ENCODE measurements at regions not wholly inside any gene's neighbourhood (a gene's known extent, or its start where the extent isn't known, plus 50 kb on each side); places are given as distances from the start of the nearest gene placed in this dataset.

- WGBS: 42% methylated on average over 5 of the region's 5 CpGs
- Histone ChIP-seq H3K4me1 (peaks cover 0 to 19% (median 14%) of the 10 kb centered on the region in 4 donors), H3K4me3 (no peak overlapping the region), H3K27me3 (no peaks in the 10 kb centered on the region), H3K27ac (replicated peaks in 1 of 4) (no peak overlapping the region), H3K9me3 (no peaks in the 10 kb centered on the region), H3K36me3 (no peaks in the 10 kb centered on the region)
- intact Hi-C loops (cut with DNase I): loop anchor here (10.0 kb wide), 1 partner anchor 699 kb away; no protein-coding TSS in a partner anchor
- TF ChIP-seq POLR2A (IDR thresholded peaks at IDR 0.05; ENCODE audit: low read depth) (no peak), CTCF (IDR thresholded peaks at IDR 0.05) (no peak)
- no peak for DNase-seq (ENCODE audit: extremely low spot score)
Observed at GRCh38 chr7:40996233-40996677, 706.6 kb downstream of the INHBA start.

GRCh38 chr7:40990841-40991240 lies 712.0 kb downstream of the INHBA start:
- H3K27me3 ChIP-seq: no peaks in the 10 kb centered on the region
- intact Hi-C loops (cut with DNase I): loop anchor here (10.0 kb wide), 1 partner anchor 704 kb away; no protein-coding TSS in a partner anchor
- no peak for TF ChIP-seq EP300 (IDR thresholded peaks at IDR 0.05)
- TF ChIP-seq CTCF (IDR thresholded peaks at IDR 0.05): no peak
- H3K4me1 ChIP-seq: peaks cover 0 to 17% (median 8%) of the 10 kb centered on the region in 4 donors
- 85% methylated on average over 3 of the region's 3 CpGs for WGBS
- DNase-seq (ENCODE audit: extremely low spot score): no peak
- H3K36me3 ChIP-seq: no peaks in the 10 kb centered on the region
- no peaks in the 10 kb centered on the region for H3K9me3 ChIP-seq
- H3K27ac ChIP-seq (replicated peaks in 1 of 4): no peak overlapping the region
- H3K4me3 ChIP-seq: no peak overlapping the region

- Histone ChIP-seq H3K27ac (replicated peaks in 1 of 4) (no peak overlapping the region), H3K4me1 (peaks cover 0 to 33% (median 18%) of the 10 kb centered on the region in 4 donors), H3K4me3 (no peak overlapping the region), H3K9me3 (no peaks in the 10 kb centered on the region), H3K36me3 (no peaks in the 10 kb centered on the region), H3K27me3 (no peaks in the 10 kb centered on the region)
- DNase-seq (ENCODE audit: extremely low spot score): no peak
- intact Hi-C loops (cut with DNase I): no loop called here
- WGBS: 86% methylated on average over 2 of the region's 2 CpGs
- TF ChIP-seq CTCF (IDR thresholded peaks at IDR 0.05) (no peak), POLR2AphosphoS5 (IDR thresholded peaks at IDR 0.05) (no peak), POLR2A (IDR thresholded peaks at IDR 0.05; ENCODE audit: low read depth) (no peak), EP300 (IDR thresholded peaks at IDR 0.05) (no peak)
Observed at GRCh38 chr7:40987571-40987970, 715.3 kb downstream of the INHBA start.

- H3K4me3 ChIP-seq: peak overlapping the region in 1 of 4 donors; percentile 20
- TF ChIP-seq POLR2AphosphoS5 (IDR thresholded peaks at IDR 0.05): peak in 1 of 2 donors; percentile 38
- TF ChIP-seq CTCF (IDR thresholded peaks at IDR 0.05): no peak
- intact Hi-C loops (cut with DNase I): no loop called here
- peaks cover 0 to 33% (median 18%) of the 10 kb centered on the region in 4 donors for H3K4me1 ChIP-seq
- no peaks in the 10 kb centered on the region for H3K27me3 ChIP-seq
- H3K9me3 ChIP-seq: no peaks in the 10 kb centered on the region
- no peak for DNase-seq (ENCODE audit: extremely low spot score)
- no peaks in the 10 kb centered on the region for H3K36me3 ChIP-seq
- peak overlapping the region; percentile 61 to 73 (median 68) for H3K27ac ChIP-seq (replicated peaks in 1 of 4)
- 26% methylated on average over 7 of the region's 7 CpGs for WGBS
Observed at GRCh38 chr7:40986351-40986873, 716.5 kb downstream of the INHBA start.

GRCh38 chr7:40983111-40983510 lies 719.8 kb downstream of the INHBA start:
- Histone ChIP-seq H3K27me3 (no peaks in the 10 kb centered on the region), H3K36me3 (no peaks in the 10 kb centered on the region), H3K4me3 (no peak overlapping the region), H3K4me1 (peaks cover 0 to 35% (median 18%) of the 10 kb centered on the region in 4 donors), H3K27ac (replicated peaks in 1 of 4) (peak overlapping the region in 2 of 4 donors; percentile 13 to 35), H3K9me3 (no peaks in the 10 kb centered on the region)
- DNase-seq (ENCODE audit: extremely low spot score): no peak
- no peak for TF ChIP-seq POLR2AphosphoS5 (IDR thresholded peaks at IDR 0.05)
- TF ChIP-seq CTCF (IDR thresholded peaks at IDR 0.05): no peak
- no peak for TF ChIP-seq POLR2A (IDR thresholded peaks at IDR 0.05; ENCODE audit: low read depth)
- no peak for TF ChIP-seq EP300 (IDR thresholded peaks at IDR 0.05)
- WGBS: 66% methylated on average over 5 of the region's 5 CpGs
- intact Hi-C loops (cut with DNase I): no loop called here
